ENCODE measurements at regions not wholly inside any gene's neighbourhood (a gene's known extent, or its start where the extent isn't known, plus 50 kb on each side); places are given as distances from the start of the nearest gene placed in this dataset.

GRCh38 chr18:4801151-4801550 lies 346.0 kb upstream of the DLGAP1 start:
- TF ChIP-seq CTCF (IDR thresholded peaks at IDR 0.05) (no peak), POLR2AphosphoS5 (IDR thresholded peaks at IDR 0.05) (no peak)
